ENCODE measurements at regions not wholly inside any gene's neighbourhood (a gene's known extent, or its start where the extent isn't known, plus 50 kb on each side); places are given as distances from the start of the nearest gene placed in this dataset.

DNA sequence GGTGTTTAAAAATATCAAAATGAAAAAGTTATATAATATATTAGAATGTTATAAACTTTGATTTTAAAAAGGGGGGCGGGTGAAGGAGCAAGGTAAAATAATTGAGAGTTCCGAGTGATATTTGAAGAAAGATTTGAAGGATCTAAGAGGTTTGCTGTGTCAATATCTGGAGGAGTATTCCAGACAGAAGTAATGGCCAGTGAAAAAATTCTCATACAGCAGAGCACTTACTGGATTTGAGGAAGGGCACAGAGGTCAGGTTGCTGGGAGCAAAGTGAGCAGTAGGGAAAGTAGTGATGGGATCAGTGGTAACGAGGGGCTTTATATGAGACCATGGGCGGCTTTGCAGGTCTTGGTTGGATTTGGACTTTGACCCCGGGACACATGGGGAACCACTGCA, 531.5 kb downstream of the ADCYAP1 start:
- TF ChIP-seq POLR2A (IDR thresholded peaks at IDR 0.05; ENCODE audit: extremely low read depth, insufficient read length), result no peak
- TF ChIP-seq, protein P1, sequence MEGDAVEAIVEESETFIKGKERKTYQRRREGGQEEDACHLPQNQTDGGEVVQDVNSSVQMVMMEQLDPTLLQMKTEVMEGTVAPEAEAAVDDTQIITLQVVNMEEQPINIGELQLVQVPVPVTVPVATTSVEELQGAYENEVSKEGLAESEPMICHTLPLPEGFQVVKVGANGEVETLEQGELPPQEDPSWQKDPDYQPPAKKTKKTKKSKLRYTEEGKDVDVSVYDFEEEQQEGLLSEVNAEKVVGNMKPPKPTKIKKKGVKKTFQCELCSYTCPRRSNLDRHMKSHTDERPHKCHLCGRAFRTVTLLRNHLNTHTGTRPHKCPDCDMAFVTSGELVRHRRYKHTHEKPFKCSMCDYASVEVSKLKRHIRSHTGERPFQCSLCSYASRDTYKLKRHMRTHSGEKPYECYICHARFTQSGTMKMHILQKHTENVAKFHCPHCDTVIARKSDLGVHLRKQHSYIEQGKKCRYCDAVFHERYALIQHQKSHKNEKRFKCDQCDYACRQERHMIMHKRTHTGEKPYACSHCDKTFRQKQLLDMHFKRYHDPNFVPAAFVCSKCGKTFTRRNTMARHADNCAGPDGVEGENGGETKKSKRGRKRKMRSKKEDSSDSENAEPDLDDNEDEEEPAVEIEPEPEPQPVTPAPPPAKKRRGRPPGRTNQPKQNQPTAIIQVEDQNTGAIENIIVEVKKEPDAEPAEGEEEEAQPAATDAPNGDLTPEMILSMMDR (IDR thresholded peaks at IDR 0.05; ENCODE audit: low read depth, low read length), result no peak
- TF ChIP-seq, protein P2, sequence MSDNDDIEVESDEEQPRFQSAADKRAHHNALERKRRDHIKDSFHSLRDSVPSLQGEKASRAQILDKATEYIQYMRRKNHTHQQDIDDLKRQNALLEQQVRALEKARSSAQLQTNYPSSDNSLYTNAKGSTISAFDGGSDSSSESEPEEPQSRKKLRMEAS (IDR thresholded peaks at IDR 0.05; ENCODE audit: low read depth, low read length), result no peak
